Uterus (tissue), 3 donors: ENCODE measurements at regions not wholly inside any gene's neighbourhood (a gene's known extent, or its start where the extent isn't known, plus 50 kb on each side); places are given as distances from the start of the nearest gene placed in this dataset.

Experiments used
- DNase-seq, 2 donors: peaks; one replicate each; pipeline ENCODE4 v3.0.0-alpha.2; 2019 to 2020
- H3K27ac ChIP-seq, 2 donors: fragments of 200-600 bp; sonication (generic); 1 replicate in 1 of 2; 2 replicates in 1 of 2; pipeline ENCODE4 v1.5.1; 2016 to 2018
- H3K27me3 ChIP-seq, 2 donors: fragments of 200-600 bp; sonication (generic); one replicate each; pipeline ENCODE4 v1.5.1; 2018 to 2019; ENCODE audit warnings: control low read depth in 1 of 2
- H3K36me3 ChIP-seq, 2 donors: fragments of 200-600 bp; sonication (generic); one replicate each; pipeline ENCODE4 v1.5.1; 2019; ENCODE audit warnings: control low read depth in 1 of 2
- H3K4me1 ChIP-seq, 2 donors: fragments of 200-600 bp; sonication (generic); one replicate each; pipeline ENCODE4 v1.5.1; 2018 to 2019; ENCODE audit warnings: control low read depth in 1 of 2
- H3K4me3 ChIP-seq, 2 donors: fragments of 200-600 bp; sonication (generic); 1 replicate in 1 of 2; 2 replicates in 1 of 2; pipeline ENCODE4 v1.5.1; 2018 to 2019; ENCODE audit warnings: mild to moderate bottlenecking in 1 of 2
- H3K9me3 ChIP-seq, 2 donors: fragments of 200-600 bp; sonication (generic); one replicate each; pipeline ENCODE4 v1.5.1; 2019; ENCODE audit warnings: control low read depth in 1 of 2
- CTCF ChIP-seq, 4 experiments: fragments of 200-600 bp in 2 of 4; fragments of 450-650 bp in 2 of 4; sonication (generic) in 2 of 4; IDR thresholded peaks; one replicate each; pipeline ENCODE4 v1.5.1; 2016 to 2019; ENCODE audit warnings: antibody characterized with exemption in 4 of 4, mild to moderate bottlenecking in 2 of 4, moderate library complexity in 1 of 4
- POLR2A ChIP-seq, 2 donors: fragments of 450-650 bp; IDR thresholded peaks; one replicate each; pipeline ENCODE4 v1.6.1; 2016; ENCODE audit warnings: antibody characterized with exemption in 2 of 2, mild to moderate bottlenecking in 1 of 2, moderate library complexity in 1 of 2
- intact Hi-C: fragments of 100-400 bp; cut with DNase I; formaldehyde crosslinking; loops from one replicate; pipeline ENCODE4 v1.15.1; 2023; ENCODE audit warnings: low total_unique reads
- donor health status: DM: yes; HTN: yes; CAD: no.

DNA sequence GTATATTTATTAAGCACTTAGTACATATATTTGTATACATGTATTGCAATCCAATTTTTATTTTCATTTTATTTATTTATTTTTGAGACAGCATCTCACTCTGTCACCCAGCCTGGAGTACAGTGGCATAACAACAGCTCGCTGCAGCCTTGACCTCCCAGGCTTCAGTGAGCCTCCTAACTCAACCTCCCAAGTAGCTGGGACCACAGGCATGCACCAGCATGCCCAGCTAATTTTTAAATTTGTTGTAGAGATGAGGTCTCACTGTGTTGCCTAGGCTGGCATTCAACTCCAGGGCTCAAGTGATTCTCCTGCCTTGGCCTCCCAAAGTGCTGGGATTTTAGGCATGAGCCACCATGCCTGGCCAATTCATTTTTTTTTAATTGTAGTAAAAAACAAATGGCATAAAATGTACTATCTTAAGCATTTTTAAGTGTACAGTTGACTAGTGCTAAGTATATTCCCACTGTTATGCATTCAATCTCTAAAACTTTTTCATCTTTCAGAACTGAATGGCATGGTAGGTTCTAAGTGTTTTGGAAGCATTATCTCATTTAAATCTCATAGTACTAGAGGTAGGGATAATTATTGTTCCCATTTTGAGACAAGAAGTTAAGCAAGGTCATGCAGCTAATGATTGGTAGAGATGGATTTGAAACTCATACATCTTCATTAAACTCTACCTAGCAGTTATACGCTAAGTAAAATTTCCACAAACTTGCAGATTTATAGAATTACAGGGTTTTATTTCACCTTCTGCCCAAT lies 264.0 kb upstream of the NFE2L3 start:
- intact Hi-C loops, result no loop called here
- Histone ChIP-seq H3K4me1 (no peaks in the 10 kb centered on the region), H3K4me3 (no peak overlapping the region), H3K27me3 (no peaks in the 10 kb centered on the region), H3K27ac (no peak overlapping the region), H3K9me3 (no peaks in the 10 kb centered on the region), H3K36me3 (no peaks in the 10 kb centered on the region)
- TF ChIP-seq CTCF (IDR thresholded peaks at IDR 0.05) (no peak), POLR2A (IDR thresholded peaks at IDR 0.05) (no peak)
- DNase-seq, result no peak

DNA sequence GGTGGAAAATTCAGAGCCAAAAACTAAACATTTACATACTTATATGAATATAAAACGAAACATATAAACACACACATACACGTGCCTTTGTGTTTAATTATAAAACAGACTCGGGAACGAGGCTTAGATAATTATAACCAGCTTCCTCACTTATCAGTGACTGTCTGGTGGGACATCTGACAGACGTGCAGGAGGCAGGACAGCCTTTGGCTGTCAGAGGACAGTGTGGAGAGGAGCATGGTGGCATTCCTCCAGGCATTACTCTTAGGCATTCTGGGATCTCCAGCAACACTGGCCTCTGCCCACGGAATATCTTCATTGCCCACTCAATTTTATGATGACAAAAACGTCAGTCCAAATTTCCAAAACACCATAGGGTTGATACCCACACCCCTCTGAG lies 262.2 kb upstream of the NFE2L3 start:
- Histone ChIP-seq H3K36me3 (no peaks in the 10 kb centered on the region), H3K4me3 (no peak overlapping the region), H3K27me3 (no peaks in the 10 kb centered on the region), H3K9me3 (no peaks in the 10 kb centered on the region), H3K27ac (no peak overlapping the region), H3K4me1 (no peaks in the 10 kb centered on the region)
- no peak for DNase-seq
- TF ChIP-seq CTCF (IDR thresholded peaks at IDR 0.05) (no peak), POLR2A (IDR thresholded peaks at IDR 0.05) (no peak)
- intact Hi-C loops, result loop anchor here (10.0 kb wide), 2 partner anchors 175 to 475 kb away; no protein-coding TSS in a partner anchor

- Histone ChIP-seq H3K27me3 (no peaks in the 10 kb centered on the region), H3K4me1 (no peaks in the 10 kb centered on the region), H3K36me3 (no peaks in the 10 kb centered on the region), H3K27ac (no peak overlapping the region), H3K4me3 (no peak overlapping the region), H3K9me3 (no peaks in the 10 kb centered on the region)
- DNase-seq, result no peak
- no peak for TF ChIP-seq POLR2A (IDR thresholded peaks at IDR 0.05)
- TF ChIP-seq CTCF (IDR thresholded peaks at IDR 0.05), result no peak
- intact Hi-C loops, result loop anchor here (10.0 kb wide), 2 partner anchors 173 to 473 kb away; no protein-coding TSS in a partner anchor
These were observed 260.4 kb upstream of the NFE2L3 start for GRCh38 chr7:25891591-25891990.

- no peaks in the 10 kb centered on the region for H3K9me3 ChIP-seq
- no peaks in the 10 kb centered on the region for H3K4me1 ChIP-seq
- H3K36me3 ChIP-seq, result no peaks in the 10 kb centered on the region
- no peaks in the 10 kb centered on the region for H3K27me3 ChIP-seq
- no peak overlapping the region for H3K27ac ChIP-seq
- intact Hi-C loops, result loop anchor here (10.0 kb wide), 2 partner anchors 171 to 471 kb away; no protein-coding TSS in a partner anchor
- TF ChIP-seq CTCF (IDR thresholded peaks at IDR 0.05) (no peak), POLR2A (IDR thresholded peaks at IDR 0.05) (no peak)
- peak overlapping the region in 1 of 2 donors; percentile 34 for H3K4me3 ChIP-seq
- DNase-seq, result no peak
These were observed 258.6 kb upstream of the NFE2L3 start for GRCh38 chr7:25893436-25893835.
